ENCODE measurements at regions not wholly inside any gene's neighbourhood (a gene's known extent, or its start where the extent isn't known, plus 50 kb on each side); places are given as distances from the start of the nearest gene placed in this dataset.

DNA sequence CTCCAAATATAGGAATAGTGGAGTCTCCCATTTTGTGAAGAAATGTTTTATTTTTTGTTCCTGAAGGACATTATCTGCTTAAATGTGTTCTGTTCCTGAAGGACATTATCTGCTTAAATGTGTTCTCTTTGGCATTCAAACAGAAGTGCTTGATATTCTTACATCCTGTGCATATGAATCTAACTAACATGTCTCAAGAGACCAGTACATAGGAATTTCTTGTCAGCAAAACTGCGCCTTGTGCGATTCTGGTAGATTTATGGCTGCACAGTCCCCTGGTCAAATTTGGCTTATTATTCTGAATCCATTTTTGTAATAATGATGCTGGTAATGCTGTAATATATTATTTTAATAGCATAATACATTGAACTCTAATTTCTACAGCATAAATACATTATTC, 722.4 kb downstream of the NOVA1 start:
- intact Hi-C loops (cut with DNase I; ENCODE audit: low total_unique reads): no loop called here
- Histone ChIP-seq H3K4me1 (no peaks in the 10 kb centered on the region), H3K36me3 (no peaks in the 10 kb centered on the region), H3K9me3 (no peaks in the 10 kb centered on the region), H3K27me3 (replicated peaks in 1 of 7) (no peaks in the 10 kb centered on the region), H3K4me3 (no peak overlapping the region), H3K27ac (no peak overlapping the region)
- no peak for DNase-seq
- no peak for TF ChIP-seq POLR2AphosphoS5 (IDR thresholded peaks at IDR 0.05)
- WGBS, 5 donors: 75 to 81% (median 76%) methylated on average over 2 of the region's 2 CpGs

DNA sequence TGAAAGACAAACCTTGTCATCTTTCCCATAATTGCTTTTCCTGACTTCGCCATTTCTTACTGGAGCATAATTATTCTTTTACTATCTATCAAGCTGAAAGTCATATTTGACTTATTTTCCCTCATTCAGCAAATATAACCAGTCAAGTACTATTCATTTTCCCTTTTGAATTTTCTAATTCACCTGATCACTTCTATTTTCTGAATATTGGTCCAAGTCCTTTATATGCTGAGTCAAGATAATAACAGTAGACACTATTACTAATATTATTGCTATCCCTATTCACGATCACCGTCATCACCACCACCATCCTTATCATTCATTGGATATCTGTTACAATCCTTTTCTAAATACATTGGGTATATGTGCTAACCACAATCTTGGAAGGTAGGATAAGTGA, 728.0 kb downstream of the NOVA1 start:
- H3K36me3 ChIP-seq: no peaks in the 10 kb centered on the region
- no peak overlapping the region for H3K4me3 ChIP-seq
- TF ChIP-seq POLR2A (IDR thresholded peaks at IDR 0.05) (no peak), POLR2AphosphoS5 (IDR thresholded peaks at IDR 0.05) (no peak)
- TF ChIP-seq, protein P1, sequence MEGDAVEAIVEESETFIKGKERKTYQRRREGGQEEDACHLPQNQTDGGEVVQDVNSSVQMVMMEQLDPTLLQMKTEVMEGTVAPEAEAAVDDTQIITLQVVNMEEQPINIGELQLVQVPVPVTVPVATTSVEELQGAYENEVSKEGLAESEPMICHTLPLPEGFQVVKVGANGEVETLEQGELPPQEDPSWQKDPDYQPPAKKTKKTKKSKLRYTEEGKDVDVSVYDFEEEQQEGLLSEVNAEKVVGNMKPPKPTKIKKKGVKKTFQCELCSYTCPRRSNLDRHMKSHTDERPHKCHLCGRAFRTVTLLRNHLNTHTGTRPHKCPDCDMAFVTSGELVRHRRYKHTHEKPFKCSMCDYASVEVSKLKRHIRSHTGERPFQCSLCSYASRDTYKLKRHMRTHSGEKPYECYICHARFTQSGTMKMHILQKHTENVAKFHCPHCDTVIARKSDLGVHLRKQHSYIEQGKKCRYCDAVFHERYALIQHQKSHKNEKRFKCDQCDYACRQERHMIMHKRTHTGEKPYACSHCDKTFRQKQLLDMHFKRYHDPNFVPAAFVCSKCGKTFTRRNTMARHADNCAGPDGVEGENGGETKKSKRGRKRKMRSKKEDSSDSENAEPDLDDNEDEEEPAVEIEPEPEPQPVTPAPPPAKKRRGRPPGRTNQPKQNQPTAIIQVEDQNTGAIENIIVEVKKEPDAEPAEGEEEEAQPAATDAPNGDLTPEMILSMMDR (IDR thresholded peaks at IDR 0.05 in 8 of 11, conservative IDR thresholded peaks at IDR 0.05 in 3 of 11): no peak
- no peak overlapping the region for H3K27ac ChIP-seq
- H3K9me3 ChIP-seq: no peaks in the 10 kb centered on the region
- 77 to 97% (median 89%) methylated on average over 3 of the region's 3 CpGs for WGBS, 5 donors
- H3K27me3 ChIP-seq (replicated peaks in 1 of 7): no peaks in the 10 kb centered on the region
- intact Hi-C loops (cut with DNase I; ENCODE audit: low total_unique reads): no loop called here
- no peaks in the 10 kb centered on the region for H3K4me1 ChIP-seq
- no peak for DNase-seq

DNA sequence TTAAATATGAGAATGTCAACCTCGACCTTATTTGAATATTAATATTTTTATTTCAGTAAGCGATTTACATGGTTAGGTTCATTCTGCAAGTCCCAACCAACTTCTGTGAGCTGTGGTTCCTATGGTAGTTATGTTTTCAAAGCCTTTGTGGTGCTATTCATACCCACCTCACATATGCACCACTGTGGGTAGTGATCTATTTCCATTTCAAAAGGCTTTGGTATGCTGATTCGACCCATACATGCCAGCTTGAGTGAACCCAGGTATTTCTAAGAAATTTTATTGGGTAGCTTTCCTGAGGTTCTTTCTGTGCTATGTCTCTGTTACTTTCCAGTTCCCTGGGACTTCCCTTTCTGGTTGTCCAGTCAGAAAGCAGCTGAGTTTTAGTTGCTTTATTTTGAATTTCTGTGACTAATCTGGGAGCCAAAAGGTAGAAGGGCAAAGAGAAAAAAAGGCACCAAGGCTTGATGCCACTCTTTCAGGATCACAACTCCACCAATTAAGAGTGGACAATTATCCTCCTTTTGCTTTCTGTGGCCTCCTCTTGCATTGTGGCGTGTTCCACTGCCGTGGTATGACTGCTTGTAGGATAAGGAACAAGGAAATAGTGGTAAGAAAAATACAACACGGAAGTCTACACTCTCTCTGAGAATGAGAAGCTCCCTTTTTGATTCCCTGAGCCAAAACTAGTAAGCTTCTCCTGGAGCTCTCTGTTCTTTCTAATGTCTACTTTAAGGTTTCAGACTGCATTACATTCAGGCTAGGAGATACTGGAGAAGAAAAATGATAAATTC, 729.1 kb downstream of the NOVA1 start:
- Histone ChIP-seq H3K4me1 (no peaks in the 10 kb centered on the region), H3K36me3 (no peaks in the 10 kb centered on the region), H3K27me3 (replicated peaks in 1 of 7) (no peaks in the 10 kb centered on the region), H3K9me3 (no peaks in the 10 kb centered on the region), H3K27ac (no peak overlapping the region), H3K4me3 (no peak overlapping the region)
- 55 to 66% (median 59%) methylated on average over 6 of the region's 6 CpGs for WGBS, 5 donors
- TF ChIP-seq POLR2AphosphoS5 (IDR thresholded peaks at IDR 0.05) (no peak), POLR2A (IDR thresholded peaks at IDR 0.05) (no peak)
- DNase-seq: no peak
- intact Hi-C loops (cut with DNase I; ENCODE audit: low total_unique reads): no loop called here

DNA sequence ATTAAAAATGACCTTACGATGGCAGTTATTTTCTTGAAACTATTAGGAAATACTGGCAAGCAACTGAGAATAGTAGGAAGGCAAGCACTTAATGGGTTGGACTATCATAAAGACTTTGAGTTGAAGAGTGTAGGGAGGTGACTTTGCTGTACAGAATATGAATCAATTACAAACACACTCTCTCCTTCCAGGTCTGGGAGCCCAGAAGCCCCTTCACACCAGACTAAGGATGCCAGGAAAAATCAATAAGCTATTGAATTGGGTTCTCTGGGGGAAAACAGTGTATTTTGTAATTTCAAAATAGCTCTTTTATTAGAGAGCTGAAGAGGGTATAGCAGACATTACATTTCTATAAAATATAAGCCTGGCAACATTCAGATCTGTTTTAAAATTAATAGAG, 736.4 kb downstream of the NOVA1 start:
- no peaks in the 10 kb centered on the region for H3K36me3 ChIP-seq
- no peak overlapping the region for H3K4me3 ChIP-seq
- no peak overlapping the region for H3K27ac ChIP-seq
- DNase-seq: no peak
- no peaks in the 10 kb centered on the region for H3K27me3 ChIP-seq (replicated peaks in 1 of 7)
- no peak for TF ChIP-seq POLR2AphosphoS5 (IDR thresholded peaks at IDR 0.05)
- TF ChIP-seq POLR2A (IDR thresholded peaks at IDR 0.05): no peak
- TF ChIP-seq, protein P1 (IDR thresholded peaks at IDR 0.05 in 8 of 11, conservative IDR thresholded peaks at IDR 0.05 in 3 of 11): no peak
- 71 to 81% (median 71%) methylated on average over 1 of the region's 1 CpG for WGBS, 5 donors
- intact Hi-C loops (cut with DNase I; ENCODE audit: low total_unique reads): no loop called here
- H3K4me1 ChIP-seq: no peaks in the 10 kb centered on the region
- peaks cover 0 to 14% (median 0%) of the 10 kb centered on the region in 8 donors for H3K9me3 ChIP-seq

DNA sequence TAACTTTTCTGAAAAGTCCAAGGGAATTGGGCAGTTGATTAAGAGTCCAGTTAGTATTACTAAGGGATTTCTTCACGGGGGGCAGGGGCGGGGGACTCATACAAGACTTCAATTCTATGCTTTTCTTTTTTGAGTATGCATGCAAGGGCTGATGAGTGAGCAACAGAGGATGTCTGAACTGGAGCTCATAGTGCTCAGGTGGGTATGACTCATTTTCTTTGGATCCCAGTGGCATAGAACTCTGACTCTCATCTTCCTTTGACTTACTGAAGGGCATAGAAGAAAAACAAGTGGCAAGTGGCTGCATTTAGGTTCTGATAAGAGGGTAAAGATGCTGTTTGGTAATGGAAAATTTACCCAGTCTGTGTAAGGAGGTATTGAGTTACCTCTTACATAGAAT, 749.2 kb downstream of the NOVA1 start:
- no peak overlapping the region for H3K27ac ChIP-seq
- intact Hi-C loops (cut with DNase I; ENCODE audit: low total_unique reads): no loop called here
- DNase-seq: no peak
- no peak overlapping the region for H3K4me3 ChIP-seq
- TF ChIP-seq, protein P1 (IDR thresholded peaks at IDR 0.05 in 8 of 11, conservative IDR thresholded peaks at IDR 0.05 in 3 of 11): no peak
- TF ChIP-seq POLR2AphosphoS5 (IDR thresholded peaks at IDR 0.05) (no peak), POLR2A (IDR thresholded peaks at IDR 0.05) (no peak)
- H3K4me1 ChIP-seq: no peaks in the 10 kb centered on the region
- whole genome bisulfite sequencing, 5 donors: 38 to 81% (median 74%) methylated on average over 2 of the region's 2 CpGs
- no peaks in the 10 kb centered on the region for H3K36me3 ChIP-seq
- H3K9me3 ChIP-seq: peaks cover 0 to 2% (median 0%) of the 10 kb centered on the region in 8 donors
- peaks cover 0 to 2% (median 0%) of the 10 kb centered on the region in 7 donors for H3K27me3 ChIP-seq (replicated peaks in 1 of 7)
